ENCODE measurements at regions not wholly inside any gene's neighbourhood (a gene's known extent, or its start where the extent isn't known, plus 50 kb on each side); places are given as distances from the start of the nearest gene placed in this dataset.
"Not testable (repeated sequence)": the region's sequence is repeated elsewhere in the genome, so short reads cannot be mapped to it uniquely, and the experiment has no call there.

DNA sequence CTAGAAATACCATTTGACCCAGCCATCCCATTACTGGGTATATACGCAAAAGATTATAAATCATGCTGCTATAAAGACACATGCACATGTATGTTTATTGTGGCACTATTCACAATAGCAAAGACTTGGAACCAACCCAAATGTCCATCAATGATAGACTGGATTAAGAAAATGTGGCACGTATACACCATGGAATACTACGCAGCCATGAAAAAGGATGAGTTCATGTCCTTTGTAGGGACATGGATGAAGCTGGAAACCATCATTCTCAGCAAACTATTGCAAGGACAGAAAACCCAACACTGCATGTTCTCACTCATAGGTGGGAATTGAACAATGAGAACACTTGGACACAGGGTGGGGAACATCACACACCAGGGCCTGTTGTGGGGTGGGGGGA is 209.3 kb downstream of the ARHGEF9 start:
- H3K9ac ChIP-seq (ENCODE audit: low read depth in 1 of 2, low read length in 2 of 2); DNase-seq (ENCODE audit: low spot score); H3K4me3 ChIP-seq (ENCODE audit: low read depth in 1 of 3, low read length in 3 of 3); H3K9me3 ChIP-seq (ENCODE audit: control insufficient read depth in 4 of 4, low read length in 3 of 4); H3K36me3 ChIP-seq (ENCODE audit: control insufficient read depth in 4 of 4, insufficient read depth in 3 of 4, low read depth in 1 of 4, low read length in 3 of 4); H3K27ac ChIP-seq (ENCODE audit: low read depth in 1 of 2, low read length in 2 of 2); H3K27me3 ChIP-seq (ENCODE audit: control insufficient read depth in 4 of 4, insufficient read depth in 4 of 4, low read length in 3 of 4); H3K4me1 ChIP-seq (ENCODE audit: control insufficient read depth in 4 of 4, insufficient read depth in 4 of 4, low read length in 3 of 4): not testable (repeated sequence)
- 74% methylated on average over 3 of the region's 3 CpGs for WGBS

DNA sequence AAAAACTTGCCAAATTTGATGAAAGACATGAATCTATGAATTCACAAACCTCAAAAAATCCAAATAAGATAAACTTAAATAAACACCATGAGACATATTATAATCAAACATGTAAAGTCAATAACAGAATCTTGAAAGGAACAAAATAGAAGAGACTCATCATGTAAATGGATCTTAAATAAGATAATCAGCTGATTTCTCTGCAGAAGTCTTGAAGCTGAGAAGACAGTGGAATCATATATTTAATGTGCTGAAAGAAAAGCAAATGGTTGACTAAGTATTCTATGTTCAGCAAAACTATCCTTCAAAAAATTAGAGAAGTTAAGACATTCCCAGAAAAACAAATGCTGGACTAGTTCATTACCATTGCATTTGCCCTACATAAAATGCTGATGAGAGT is 215.7 kb upstream of the SPIN4 start:
- peaks cover 0 to 3% (median 0%) of the 10 kb centered on the region in 4 donors for H3K27me3 ChIP-seq (ENCODE audit: control insufficient read depth in 4 of 4, insufficient read depth in 4 of 4, low read length in 3 of 4)
- H3K4me3 ChIP-seq (ENCODE audit: low read depth in 1 of 3, low read length in 3 of 3): no peak overlapping the region
- no peak overlapping the region for H3K27ac ChIP-seq (ENCODE audit: low read depth in 1 of 2, low read length in 2 of 2)
- H3K9me3 ChIP-seq (ENCODE audit: control insufficient read depth in 4 of 4, low read length in 3 of 4): peaks cover 0 to 8% (median 0%) of the 10 kb centered on the region in 4 donors
- no peak for TF ChIP-seq REST (IDR thresholded peaks at IDR 0.05)
- TF ChIP-seq, protein P1, sequence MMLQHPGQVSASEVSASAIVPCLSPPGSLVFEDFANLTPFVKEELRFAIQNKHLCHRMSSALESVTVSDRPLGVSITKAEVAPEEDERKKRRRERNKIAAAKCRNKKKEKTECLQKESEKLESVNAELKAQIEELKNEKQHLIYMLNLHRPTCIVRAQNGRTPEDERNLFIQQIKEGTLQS (IDR thresholded peaks at IDR 0.05): no peak
- TF ChIP-seq ZBTB33 (IDR thresholded peaks at IDR 0.05): no peak
- H3K4me1 ChIP-seq (ENCODE audit: control insufficient read depth in 4 of 4, insufficient read depth in 4 of 4, low read length in 3 of 4): peaks cover 0 to 2% (median 1%) of the 10 kb centered on the region in 4 donors
- no peak for DNase-seq (ENCODE audit: low spot score)
- no peak overlapping the region for H3K9ac ChIP-seq (ENCODE audit: low read depth in 1 of 2, low read length in 2 of 2)
- no peaks in the 10 kb centered on the region for H3K36me3 ChIP-seq (ENCODE audit: control insufficient read depth in 4 of 4, insufficient read depth in 3 of 4, low read depth in 1 of 4, low read length in 3 of 4)

- H3K9ac ChIP-seq (ENCODE audit: low read depth in 1 of 2, low read length in 2 of 2): peak overlapping the region; percentile 0 to 74
- peak overlapping the region; percentile 63 to 97 (median 77) for H3K4me3 ChIP-seq (ENCODE audit: low read depth in 1 of 3, low read length in 3 of 3)
- no peak for DNase-seq (ENCODE audit: low spot score)
- peaks cover 0 to 3% (median 0%) of the 10 kb centered on the region in 4 donors for H3K27me3 ChIP-seq (ENCODE audit: control insufficient read depth in 4 of 4, insufficient read depth in 4 of 4, low read length in 3 of 4)
- no peaks in the 10 kb centered on the region for H3K36me3 ChIP-seq (ENCODE audit: control insufficient read depth in 4 of 4, insufficient read depth in 3 of 4, low read depth in 1 of 4, low read length in 3 of 4)
- peaks cover 0 to 4% (median 0%) of the 10 kb centered on the region in 4 donors for H3K9me3 ChIP-seq (ENCODE audit: control insufficient read depth in 4 of 4, low read length in 3 of 4)
- H3K27ac ChIP-seq (ENCODE audit: low read depth in 1 of 2, low read length in 2 of 2): no peak overlapping the region
- H3K4me1 ChIP-seq (ENCODE audit: control insufficient read depth in 4 of 4, insufficient read depth in 4 of 4, low read length in 3 of 4): peaks cover 2 to 7% (median 3%) of the 10 kb centered on the region in 4 donors
- 14% methylated on average over 6 of the region's 6 CpGs for WGBS
- TF ChIP-seq NR2F2 (IDR thresholded peaks at IDR 0.05): no peak
- TF ChIP-seq, protein P2, sequence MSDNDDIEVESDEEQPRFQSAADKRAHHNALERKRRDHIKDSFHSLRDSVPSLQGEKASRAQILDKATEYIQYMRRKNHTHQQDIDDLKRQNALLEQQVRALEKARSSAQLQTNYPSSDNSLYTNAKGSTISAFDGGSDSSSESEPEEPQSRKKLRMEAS (IDR thresholded peaks at IDR 0.05): no peak
- TF ChIP-seq, protein P3, sequence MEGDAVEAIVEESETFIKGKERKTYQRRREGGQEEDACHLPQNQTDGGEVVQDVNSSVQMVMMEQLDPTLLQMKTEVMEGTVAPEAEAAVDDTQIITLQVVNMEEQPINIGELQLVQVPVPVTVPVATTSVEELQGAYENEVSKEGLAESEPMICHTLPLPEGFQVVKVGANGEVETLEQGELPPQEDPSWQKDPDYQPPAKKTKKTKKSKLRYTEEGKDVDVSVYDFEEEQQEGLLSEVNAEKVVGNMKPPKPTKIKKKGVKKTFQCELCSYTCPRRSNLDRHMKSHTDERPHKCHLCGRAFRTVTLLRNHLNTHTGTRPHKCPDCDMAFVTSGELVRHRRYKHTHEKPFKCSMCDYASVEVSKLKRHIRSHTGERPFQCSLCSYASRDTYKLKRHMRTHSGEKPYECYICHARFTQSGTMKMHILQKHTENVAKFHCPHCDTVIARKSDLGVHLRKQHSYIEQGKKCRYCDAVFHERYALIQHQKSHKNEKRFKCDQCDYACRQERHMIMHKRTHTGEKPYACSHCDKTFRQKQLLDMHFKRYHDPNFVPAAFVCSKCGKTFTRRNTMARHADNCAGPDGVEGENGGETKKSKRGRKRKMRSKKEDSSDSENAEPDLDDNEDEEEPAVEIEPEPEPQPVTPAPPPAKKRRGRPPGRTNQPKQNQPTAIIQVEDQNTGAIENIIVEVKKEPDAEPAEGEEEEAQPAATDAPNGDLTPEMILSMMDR (IDR thresholded peaks at IDR 0.05; ENCODE audit: low read depth, low read length, missing input control): no peak
- TF ChIP-seq TAF1 (conservative IDR thresholded peaks at IDR 0.05): no peak
- TF ChIP-seq GABPA (IDR thresholded peaks at IDR 0.05 in 1 of 2, conservative IDR thresholded peaks at IDR 0.05 in 1 of 2): no peak
- no peak for TF ChIP-seq JUND (IDR thresholded peaks at IDR 0.05)
- TF ChIP-seq REST (IDR thresholded peaks at IDR 0.05): no peak
- no peak for TF ChIP-seq RAD21 (IDR thresholded peaks at IDR 0.05)
- no peak for TF ChIP-seq EGR1 (IDR thresholded peaks at IDR 0.05; ENCODE audit: low read depth in 2 of 2)
- no peak for TF ChIP-seq YY1 (IDR thresholded peaks at IDR 0.05)
- TF ChIP-seq FOXA1 (IDR thresholded peaks at IDR 0.05): no peak
- no peak for TF ChIP-seq HNF4G (IDR thresholded peaks at IDR 0.05)
- TF ChIP-seq SP1 (IDR thresholded peaks at IDR 0.05): no peak
- no peak for TF ChIP-seq RXRA (IDR thresholded peaks at IDR 0.05)
Measured at GRCh38 chrX:63561425-63561824, 210.3 kb upstream of the SPIN4 start.

All from liver (tissue), 8 donors.